ENCODE measurements at regions not wholly inside any gene's neighbourhood (a gene's known extent, or its start where the extent isn't known, plus 50 kb on each side); places are given as distances from the start of the nearest gene placed in this dataset.

GRCh38 chr14:84819528-84819927, 710.4 kb upstream of the FLRT2 start:
- intact Hi-C loops (cut with micrococcal nuclease), result no loop called here
- DNase-seq (ENCODE audit: unreplicated experiment), result no peak
- no TSS peak for BruUV-seq (replicated peaks)
- no peak for TF ChIP-seq CTCF (IDR thresholded peaks at IDR 0.05; ENCODE audit: unreplicated experiment)
- H3K36me3 Mint-ChIP-seq (ENCODE audit: insufficient read depth, unreplicated experiment), result no peaks in the 10 kb centered on the region
- H3K27me3 Mint-ChIP-seq (ENCODE audit: insufficient read depth, unreplicated experiment), result no peaks in the 10 kb centered on the region
- no peaks in the 10 kb centered on the region for H3K9me3 Mint-ChIP-seq (ENCODE audit: unreplicated experiment)
- ChIA-PET POLR2A (no interaction called here), CTCF (no interaction called here)
- no peaks in the 10 kb centered on the region for H3K4me1 Mint-ChIP-seq (ENCODE audit: insufficient read depth, unreplicated experiment)
- no peak overlapping the region for H3K27ac Mint-ChIP-seq (ENCODE audit: low read depth, unreplicated experiment)
- no peak overlapping the region for H3K4me3 Mint-ChIP-seq (ENCODE audit: unreplicated experiment)

- Mint-ChIP-seq H3K36me3 (ENCODE audit: insufficient read depth, unreplicated experiment) (no peaks in the 10 kb centered on the region), H3K27ac (ENCODE audit: low read depth, unreplicated experiment) (peak overlapping the region; percentile 86), H3K27me3 (ENCODE audit: insufficient read depth, unreplicated experiment) (no peaks in the 10 kb centered on the region), H3K9me3 (ENCODE audit: unreplicated experiment) (no peaks in the 10 kb centered on the region), H3K4me1 (ENCODE audit: insufficient read depth, unreplicated experiment) (peaks cover 24% of the 10 kb centered on the region), H3K4me3 (ENCODE audit: unreplicated experiment) (no peak overlapping the region)
- CTCF ChIA-PET, result interaction anchor here (0.6 to 1.0 kb wide), 4 partner anchors 13 to 613 kb away, joined by 3 to 4 read pairs (median 4); no protein-coding TSS in a partner anchor
- intact Hi-C loops (cut with micrococcal nuclease), result no loop called here
- no peak for TF ChIP-seq CTCF (IDR thresholded peaks at IDR 0.05; ENCODE audit: unreplicated experiment)
- POLR2A ChIA-PET, result interaction anchor here (1.1 to 1.6 kb wide), 5 partner anchors 13 to 32 kb away, joined by 3 to 11 read pairs (median 3); no protein-coding TSS in a partner anchor
- BruUV-seq (replicated peaks), result TSS peak; percentile 65
- peak; percentile 88 for DNase-seq (ENCODE audit: unreplicated experiment)
These were observed 704.3 kb upstream of the FLRT2 start for GRCh38 chr14:84825481-84826251.

- POLR2A ChIA-PET, result interaction anchor here (0.6 to 1.6 kb wide), 8 partner anchors 12 to 1754 kb away, joined by 3 to 11 read pairs (median 3); no protein-coding TSS in a partner anchor
- BruUV-seq (replicated peaks), result no TSS peak
- peaks cover 24% of the 10 kb centered on the region for H3K4me1 Mint-ChIP-seq (ENCODE audit: insufficient read depth, unreplicated experiment)
- intact Hi-C loops (cut with micrococcal nuclease), result no loop called here
- H3K36me3 Mint-ChIP-seq (ENCODE audit: insufficient read depth, unreplicated experiment), result no peaks in the 10 kb centered on the region
- H3K27me3 Mint-ChIP-seq (ENCODE audit: insufficient read depth, unreplicated experiment), result no peaks in the 10 kb centered on the region
- no peak for TF ChIP-seq CTCF (IDR thresholded peaks at IDR 0.05; ENCODE audit: unreplicated experiment)
- no peaks in the 10 kb centered on the region for H3K9me3 Mint-ChIP-seq (ENCODE audit: unreplicated experiment)
- CTCF ChIA-PET, result interaction anchor here (0.6 to 1.0 kb wide), 4 partner anchors 12 to 613 kb away, joined by 3 to 4 read pairs (median 3); no protein-coding TSS in a partner anchor
- DNase-seq (ENCODE audit: unreplicated experiment), result peak; percentile 60
- H3K4me3 Mint-ChIP-seq (ENCODE audit: unreplicated experiment), result peak overlapping the region; percentile 20
- peak overlapping the region; percentile 86 for H3K27ac Mint-ChIP-seq (ENCODE audit: low read depth, unreplicated experiment)
These were observed 703.6 kb upstream of the FLRT2 start for GRCh38 chr14:84826294-84826693.

- no peak for TF ChIP-seq CTCF (IDR thresholded peaks at IDR 0.05; ENCODE audit: unreplicated experiment)
- H3K4me1 Mint-ChIP-seq (ENCODE audit: insufficient read depth, unreplicated experiment), result peaks cover 6% of the 10 kb centered on the region
- ChIA-PET POLR2A (interaction anchor here (1.0 kb wide), 1 partner anchor 24 kb away, joined by 3 read pairs; no protein-coding TSS in a partner anchor), CTCF (no interaction called here)
- H3K27ac Mint-ChIP-seq (ENCODE audit: low read depth, unreplicated experiment), result no peak overlapping the region
- no peaks in the 10 kb centered on the region for H3K9me3 Mint-ChIP-seq (ENCODE audit: unreplicated experiment)
- H3K4me3 Mint-ChIP-seq (ENCODE audit: unreplicated experiment), result no peak overlapping the region
- intact Hi-C loops (cut with micrococcal nuclease), result no loop called here
- no peak for DNase-seq (ENCODE audit: unreplicated experiment)
- no peaks in the 10 kb centered on the region for H3K36me3 Mint-ChIP-seq (ENCODE audit: insufficient read depth, unreplicated experiment)
- no TSS peak for BruUV-seq (replicated peaks)
- H3K27me3 Mint-ChIP-seq (ENCODE audit: insufficient read depth, unreplicated experiment), result no peaks in the 10 kb centered on the region
These were observed 679.3 kb upstream of the FLRT2 start for GRCh38 chr14:84850595-84850994.
